IPS DF 4.7 (cell line): ENCODE measurements at regions not wholly inside any gene's neighbourhood (a gene's known extent, or its start where the extent isn't known, plus 50 kb on each side); places are given as distances from the start of the nearest gene placed in this dataset.
"Not testable (repeated sequence)": the region's sequence is repeated elsewhere in the genome, so short reads cannot be mapped to it uniquely, and the experiment has no call there.

Experiments
- DNase-seq: peaks from one replicate; pipeline ENCODE4 v3.0.0-alpha.2; 2013; ENCODE audit warnings: low spot score; ENCODE audit errors: extremely low read depth

DNA sequence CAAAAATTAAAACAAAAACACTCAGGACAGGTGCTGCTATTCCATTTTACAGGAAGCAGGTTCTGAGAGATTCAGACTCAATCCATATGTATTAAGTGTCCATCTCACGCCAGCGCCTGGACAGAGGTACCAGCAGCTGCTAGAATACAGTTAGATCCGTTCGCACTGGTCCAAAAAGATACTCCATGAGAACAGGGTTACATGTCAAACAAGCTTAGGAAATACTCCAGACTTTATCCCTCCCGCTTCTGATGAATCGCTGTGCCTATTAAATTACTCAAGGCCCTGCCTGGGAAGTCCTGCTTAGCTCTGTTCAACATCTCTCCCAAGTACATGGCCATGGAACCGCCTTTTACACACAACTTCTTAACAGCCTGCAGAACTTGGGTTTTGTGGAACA is 50.2 kb upstream of the SLC35C1 start:
- no peak for DNase-seq

DNA sequence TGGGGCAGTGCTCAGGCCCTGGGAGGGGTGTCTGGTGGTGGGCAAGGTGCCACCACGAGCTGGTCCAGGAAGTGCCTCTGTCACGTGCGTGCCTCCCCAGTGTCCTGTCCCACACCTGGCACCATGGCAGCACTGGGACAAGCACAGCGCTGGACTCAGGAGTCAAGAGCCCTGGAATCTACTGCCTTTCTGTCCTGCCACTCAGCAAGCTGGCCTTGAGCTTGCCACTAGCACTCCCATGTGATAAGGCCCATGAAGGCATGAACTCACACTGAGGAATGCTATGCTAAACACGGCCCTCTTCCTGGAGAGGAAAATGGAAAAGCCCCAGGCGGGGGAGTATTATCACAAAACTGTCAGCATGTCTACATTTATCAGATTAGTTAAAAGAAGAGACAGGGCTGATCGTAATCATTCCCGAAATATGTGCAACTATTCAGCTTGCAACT is 50.7 kb upstream of the SLC35C1 start:
- DNase-seq = no peak

DNA sequence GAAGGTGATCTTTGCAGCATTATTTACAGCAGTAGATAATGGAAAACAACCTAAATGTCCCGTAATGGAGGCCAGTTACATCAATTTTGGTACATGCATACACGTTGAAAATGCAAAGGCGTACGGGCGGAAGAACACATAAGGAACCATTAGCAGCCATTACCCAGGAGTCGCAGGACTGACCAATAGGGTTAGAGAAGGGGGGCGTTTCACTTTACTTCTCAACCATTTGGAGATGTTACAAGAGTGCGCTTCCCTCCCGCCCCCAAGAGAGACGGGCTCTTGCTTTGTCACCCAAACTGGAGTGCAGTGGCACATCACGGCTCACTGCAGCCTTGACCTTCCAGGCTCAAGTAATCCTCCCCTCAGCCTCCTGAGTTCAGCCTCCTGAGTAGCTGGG is 52.8 kb upstream of the SLC35C1 start:
- no peak for DNase-seq

DNA sequence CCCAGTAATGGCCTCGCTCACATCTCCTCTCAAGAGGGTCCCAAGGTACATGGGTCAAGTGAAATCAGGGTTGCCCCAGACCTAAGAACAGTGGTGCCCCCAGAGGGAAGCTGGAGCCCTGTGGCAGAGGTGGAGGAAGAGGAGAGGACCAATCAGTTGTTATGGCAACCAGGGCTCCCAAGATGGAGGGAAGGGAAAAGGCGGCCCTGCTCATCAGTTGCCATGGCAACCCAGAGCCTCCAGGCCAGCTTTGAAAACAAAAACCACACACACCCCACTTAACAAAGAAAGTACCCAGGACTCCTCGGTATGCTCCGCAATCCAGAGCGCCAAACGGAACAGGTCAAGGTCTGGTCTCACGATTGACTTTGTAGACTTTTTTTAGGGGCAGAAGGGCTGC is 53.5 kb upstream of the SLC35C1 start:
- DNase-seq = no peak

DNA sequence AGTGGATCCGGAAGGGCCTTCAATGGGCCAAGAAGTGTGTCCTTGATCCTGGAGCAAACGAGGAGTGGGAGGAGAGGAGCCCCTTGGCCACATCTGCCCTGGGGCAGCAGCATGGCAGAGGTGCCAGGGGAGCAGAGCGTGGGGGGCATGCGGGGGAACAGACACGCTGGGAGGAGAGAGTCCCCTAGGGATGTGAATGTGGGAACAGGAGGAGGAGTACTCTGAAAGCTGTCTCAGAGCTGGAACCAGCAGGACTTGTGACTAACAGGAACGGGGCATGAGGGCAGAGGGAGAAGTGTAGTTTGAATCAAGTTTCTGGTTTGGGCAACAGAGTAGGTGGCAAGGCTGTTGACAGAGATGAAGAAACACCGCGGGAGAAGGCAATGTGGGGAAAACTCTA is 54.5 kb upstream of the SLC35C1 start:
- no peak for DNase-seq

DNA sequence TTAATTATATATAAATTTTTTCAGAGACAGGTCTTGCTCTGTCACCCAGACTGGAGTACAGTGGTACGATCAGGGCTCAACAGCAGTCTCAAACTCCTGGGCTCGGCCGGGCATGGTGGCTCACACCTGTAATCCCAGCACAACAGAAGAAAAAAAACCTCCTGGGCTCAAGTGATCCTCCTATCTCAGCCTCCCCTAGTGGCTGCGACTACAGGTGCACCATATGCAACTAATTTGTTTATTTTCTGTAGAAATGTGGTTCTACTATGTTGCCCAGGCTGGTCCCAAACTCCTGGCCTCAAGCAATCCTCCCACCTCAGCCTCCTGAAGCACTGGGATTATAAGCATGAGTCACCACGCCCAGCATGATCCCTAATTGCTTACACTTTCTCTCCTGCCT is 56.1 kb upstream of the SLC35C1 start:
- no peak for DNase-seq

DNA sequence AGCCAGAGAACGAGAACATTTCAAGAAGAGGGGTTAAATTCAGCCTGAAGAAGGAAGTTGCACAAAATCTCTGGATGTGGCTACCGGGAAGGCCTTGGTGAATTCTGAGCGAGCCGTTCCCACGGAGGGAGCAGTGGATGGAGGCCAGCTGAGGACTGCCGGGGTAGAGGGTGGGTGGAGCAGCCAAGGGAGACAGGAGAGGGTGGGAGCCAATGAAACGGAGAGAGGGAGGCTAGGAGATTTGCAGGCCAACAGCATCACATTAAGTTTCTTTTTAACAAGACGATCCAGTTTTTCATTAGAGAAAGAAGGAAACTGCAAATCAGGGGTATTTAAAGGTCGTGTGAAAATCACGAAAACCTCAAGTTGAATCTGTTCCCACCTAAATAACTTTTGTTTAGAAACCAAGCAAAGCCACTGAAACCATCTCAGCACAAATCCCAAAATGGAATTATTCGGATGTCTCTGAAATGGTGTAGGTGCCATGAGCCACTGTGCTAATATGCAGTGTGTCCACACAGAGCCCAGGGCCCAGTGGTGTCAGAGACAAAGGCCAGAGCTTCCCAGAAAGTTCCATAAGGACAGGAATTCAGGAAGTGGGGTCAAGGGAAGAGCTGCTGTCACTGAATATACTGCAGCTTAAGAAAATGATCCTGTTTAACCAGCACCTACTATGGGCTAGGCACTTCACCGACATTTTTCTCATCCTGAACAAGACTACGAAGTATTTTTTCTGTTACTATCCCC is 59.7 kb upstream of the SLC35C1 start:
- DNase-seq = no peak

DNA sequence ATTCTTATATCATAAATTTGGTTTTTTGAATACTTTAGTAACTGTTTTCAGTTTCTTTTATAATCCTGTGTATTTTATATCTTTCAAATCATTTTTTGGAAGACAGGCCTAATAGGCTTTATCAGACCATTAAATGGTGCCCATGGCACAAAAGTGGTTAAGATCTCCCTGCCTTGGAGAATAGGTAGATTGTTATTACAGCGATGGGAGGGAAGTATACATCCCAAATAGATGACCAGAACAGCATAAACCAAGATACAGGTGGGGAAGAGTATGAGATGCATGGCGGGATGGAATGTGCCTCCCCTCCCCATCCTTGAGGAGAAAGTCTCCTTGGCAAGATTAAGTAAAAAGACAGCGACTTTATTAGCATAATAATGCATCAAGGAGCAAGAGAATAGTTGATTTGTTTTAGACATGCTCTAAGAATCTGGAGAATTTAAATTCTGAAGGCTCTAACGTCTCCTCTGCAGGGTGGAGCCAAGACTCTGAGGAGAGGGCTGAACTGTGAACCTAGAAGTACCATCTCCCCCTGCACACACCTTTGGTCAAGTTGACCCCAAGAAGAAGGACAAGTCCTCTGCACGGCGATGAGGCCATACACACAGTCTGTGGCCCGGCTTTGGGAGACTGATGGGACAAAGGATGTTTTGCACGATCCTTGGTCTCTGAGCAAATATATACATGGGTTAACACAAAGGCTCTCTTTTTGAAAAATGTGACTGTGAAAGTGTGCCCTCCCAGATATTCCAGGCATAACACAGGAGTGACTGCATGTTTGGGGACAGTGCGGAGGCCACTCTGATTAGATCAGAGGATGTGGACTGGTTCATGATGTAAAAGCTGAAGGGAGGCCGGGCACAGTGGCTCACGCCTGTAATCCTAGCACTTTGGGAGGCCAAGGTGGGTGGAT is 61.1 kb upstream of the SLC35C1 start:
- DNase-seq = no peak

DNA sequence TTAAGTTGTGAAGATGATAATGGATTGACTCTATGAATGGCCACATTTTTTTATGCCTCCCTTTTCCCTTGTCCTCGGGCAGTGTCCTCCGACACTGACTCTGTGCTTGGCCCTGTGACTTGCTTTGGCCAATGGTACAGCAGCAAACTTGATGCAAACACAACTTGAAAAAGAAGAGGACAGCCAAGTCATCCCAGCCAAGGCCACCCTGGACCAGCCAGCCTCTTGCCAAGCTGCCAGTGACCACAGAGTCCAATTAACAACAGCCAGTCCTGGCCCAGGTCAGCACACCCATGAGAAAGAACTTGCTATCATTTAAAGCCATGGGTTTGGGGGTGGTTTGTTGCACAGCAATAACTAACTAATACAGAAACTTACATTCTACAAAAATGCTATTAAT is 63.4 kb upstream of the SLC35C1 start:
- no peak for DNase-seq

DNA sequence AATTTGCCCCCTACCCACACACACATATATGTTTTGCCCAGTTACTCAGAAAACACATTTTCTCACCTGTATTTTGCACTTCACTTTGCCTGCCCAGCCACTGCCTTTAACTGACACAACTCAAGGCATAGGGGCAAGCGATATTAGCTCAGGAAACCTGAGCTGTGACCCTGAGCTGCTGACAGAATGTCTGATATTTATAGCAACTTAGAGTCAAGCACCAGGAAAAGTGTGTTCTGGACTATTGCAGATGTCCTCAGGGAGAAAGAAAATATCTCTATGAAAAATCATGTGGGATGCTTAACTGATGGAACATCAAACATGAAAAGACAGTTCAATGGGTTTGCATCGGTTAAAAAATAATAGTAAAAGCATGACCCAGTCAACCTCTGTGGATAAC is 63.9 kb upstream of the SLC35C1 start:
- DNase-seq = no peak

DNA sequence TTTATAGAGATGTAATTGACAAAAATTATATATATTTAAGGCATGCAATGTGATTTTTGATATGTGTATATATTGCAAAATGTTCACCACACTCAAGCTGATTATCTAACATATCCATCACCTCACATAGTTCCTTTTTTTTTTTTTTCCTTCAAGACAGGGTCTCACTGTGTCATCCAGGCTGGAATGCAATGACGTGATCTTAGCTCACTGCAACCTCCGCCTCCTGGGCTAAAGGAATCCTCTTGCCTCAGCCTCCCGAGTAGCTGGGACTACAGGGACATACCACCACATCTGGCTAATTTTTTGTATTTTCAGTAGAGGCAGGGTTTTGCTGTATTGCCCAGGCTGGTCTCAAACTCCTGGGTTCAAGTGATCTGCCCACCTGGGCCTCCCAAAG is 65.1 kb upstream of the SLC35C1 start:
- no peak for DNase-seq

DNA sequence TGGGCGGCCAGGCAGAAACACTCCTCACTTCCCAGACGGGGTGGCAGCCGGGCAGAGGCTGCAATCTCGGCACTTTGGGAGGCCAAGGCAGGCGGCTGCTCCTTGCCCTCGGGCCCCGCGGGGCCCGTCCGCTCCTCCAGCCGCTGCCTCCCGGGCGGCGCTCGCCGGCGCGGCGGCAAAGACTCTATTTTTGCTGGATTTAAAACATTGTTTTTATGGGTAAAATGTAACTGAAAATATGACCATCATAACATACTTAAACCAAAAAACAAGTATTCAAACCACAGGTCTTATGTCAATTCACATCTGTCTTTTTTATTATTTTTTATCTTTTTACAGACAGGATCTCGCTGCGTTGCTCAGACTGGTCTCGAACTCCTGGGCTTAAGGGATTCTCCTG is 65.9 kb upstream of the SLC35C1 start:
- not testable (repeated sequence) for DNase-seq

DNA sequence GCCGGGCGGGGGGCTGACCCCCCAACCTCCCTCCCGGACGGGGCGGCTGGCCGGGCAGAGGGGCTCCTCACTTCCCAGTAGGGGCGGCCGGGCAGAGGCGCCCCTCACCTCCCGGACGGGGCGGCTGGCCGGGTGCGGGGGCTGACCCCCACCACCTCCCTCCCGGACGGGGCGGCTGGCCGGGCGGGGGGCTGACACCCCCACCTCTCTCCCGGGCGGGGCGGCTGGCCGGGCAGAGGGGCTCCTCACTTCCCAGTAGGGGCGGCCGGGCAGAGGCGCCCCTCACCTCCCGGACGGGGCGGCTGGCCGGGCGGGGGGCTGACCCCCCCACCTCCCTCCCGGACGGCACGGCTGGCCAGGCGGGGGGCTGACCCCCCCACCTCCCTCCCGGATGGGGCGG is 66.8 kb upstream of the SLC35C1 start:
- not testable (repeated sequence) for DNase-seq

DNA sequence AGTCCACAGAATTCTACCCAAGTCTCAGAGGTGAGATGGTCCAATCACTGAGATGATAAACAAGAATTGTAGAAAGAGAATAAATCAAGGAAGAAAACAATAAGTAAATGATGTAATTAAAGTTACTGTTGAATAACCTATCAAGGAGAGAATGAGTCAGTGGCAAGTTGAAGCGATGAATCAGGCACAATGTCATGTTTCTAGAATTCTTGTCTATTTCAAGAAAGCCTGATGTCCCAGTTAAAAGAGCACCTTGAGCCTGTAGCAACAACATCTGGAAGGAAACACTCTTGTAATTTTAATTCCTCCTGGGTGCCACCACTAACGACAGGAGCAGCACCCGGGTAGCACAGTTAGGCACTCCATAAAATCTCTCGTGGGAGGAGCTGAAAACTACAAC is 67.9 kb upstream of the SLC35C1 start:
- no peak for DNase-seq

DNA sequence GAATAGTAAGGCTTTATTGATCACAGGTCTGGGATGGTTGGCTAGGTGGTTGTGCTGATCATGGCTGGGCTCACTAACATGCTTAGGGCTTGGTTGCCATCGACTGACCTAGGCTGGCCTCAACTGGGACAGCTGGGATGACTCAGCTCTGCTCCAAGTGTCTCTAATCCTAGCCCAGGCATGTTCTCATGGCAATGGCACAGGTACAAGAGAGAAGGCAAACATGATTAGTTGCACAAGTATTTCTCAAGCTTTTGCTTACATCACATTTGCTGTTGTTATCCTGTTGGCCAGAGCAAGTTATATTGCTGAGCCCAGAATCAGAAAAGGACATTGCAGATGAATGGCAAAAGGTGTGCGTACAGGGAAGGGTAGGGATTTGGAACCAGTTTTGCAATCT is 68.5 kb upstream of the SLC35C1 start:
- DNase-seq = no peak

DNA sequence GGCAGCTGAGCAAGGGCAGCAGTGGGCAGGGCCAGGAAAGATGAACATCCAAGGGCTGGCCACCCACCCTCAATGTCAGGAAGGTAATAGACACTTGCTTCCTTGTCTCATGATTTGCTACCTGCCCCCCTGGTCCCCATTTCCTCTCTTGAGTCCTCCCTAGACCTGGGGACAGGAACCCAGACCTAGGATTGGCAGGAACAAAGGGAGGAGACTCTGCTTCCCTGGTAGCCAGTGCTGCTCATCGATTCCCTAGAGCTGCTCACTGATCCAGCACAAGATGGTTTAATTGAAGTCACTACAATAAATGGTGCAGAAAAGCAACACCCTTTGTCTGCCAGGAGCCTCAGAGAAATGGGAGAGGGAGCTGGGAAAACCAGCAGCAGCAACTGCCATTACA is 67.8 kb upstream of the CHST1 start:
- no peak for DNase-seq

DNA sequence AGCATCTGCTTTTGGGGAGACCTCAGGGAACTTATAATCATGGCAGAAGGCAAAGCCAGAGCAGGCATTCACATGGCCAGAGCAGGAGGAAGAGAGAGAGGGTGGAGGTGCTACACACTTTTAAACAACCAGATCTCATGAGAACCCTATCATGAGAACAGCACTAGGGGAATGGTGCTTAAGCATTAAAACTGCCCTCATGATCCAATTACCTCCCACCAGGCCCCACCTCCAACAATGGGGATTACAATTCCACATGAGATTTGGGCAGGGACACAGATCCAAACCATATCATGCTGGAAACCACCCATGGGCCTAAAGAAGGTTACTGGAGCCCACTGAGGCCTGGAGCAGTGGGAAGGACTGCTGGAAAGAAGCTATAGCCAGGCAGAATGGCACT is 66.9 kb upstream of the CHST1 start:
- no peak for DNase-seq

DNA sequence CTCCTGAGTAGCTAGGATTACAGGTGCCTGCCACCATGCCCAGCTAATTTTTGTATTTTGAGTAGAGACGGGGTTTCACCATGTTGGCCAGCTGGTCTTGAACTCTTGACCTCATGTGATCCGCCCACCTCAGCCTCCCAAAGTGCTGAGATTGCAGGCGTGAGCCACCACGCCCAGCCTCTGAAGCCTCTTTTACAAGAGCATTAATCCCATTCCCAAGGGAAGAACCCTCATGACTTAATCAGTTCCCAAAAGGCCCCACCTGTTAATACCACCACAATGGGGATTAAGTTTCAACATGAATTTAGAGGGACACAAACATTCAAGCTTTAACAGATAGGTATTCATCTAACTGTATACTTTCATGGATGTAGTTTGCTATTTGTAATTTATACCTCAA is 65.7 kb upstream of the CHST1 start:
- not testable (repeated sequence) for DNase-seq

DNA sequence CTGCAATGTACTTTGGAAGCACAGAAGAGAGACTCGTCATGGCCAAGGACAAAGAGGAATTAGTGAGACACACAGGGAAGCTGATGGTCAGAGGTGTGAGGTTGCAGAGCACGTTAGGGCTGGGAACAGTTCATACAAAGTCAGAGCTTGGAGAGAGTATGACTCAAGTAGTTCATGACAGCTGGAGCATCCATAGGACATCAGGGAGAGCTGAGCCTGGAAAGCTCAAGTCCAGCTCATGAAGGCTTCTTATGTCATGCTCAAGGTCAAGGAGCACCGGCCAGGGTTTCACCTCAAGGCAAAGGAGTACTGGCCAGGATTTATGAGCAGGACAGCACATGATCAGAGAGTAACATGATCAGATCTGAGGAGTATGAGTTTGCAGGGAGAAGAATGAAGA is 64.6 kb upstream of the CHST1 start:
- DNase-seq = no peak

DNA sequence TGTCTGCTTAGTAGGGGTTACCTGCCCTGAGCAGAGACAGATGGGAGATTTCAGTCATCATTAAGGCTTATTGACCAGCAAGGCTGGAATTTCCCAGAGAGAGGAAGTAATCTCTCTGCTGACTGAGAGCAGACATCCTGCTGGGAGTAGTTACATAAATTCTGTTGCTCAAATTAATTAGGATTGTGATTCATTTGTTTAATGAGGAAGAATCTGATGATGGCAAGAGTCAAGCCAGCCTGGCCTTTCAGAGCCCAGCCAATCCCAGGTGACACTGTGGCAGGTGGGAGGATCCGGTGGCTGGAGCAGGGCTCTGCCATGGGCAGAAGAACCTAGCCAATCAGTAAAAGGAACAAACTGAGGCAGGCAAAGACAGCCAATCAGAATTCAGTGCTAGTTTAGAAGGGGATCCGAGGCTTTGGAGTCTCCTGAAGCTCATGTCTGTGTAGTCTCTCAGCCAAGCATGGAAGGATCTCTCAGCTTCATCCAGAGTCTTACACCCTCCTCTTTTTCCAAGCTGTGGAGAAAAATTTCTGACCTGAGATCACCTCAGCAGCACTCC is 61.2 kb upstream of the CHST1 start:
- no peak for DNase-seq

DNA sequence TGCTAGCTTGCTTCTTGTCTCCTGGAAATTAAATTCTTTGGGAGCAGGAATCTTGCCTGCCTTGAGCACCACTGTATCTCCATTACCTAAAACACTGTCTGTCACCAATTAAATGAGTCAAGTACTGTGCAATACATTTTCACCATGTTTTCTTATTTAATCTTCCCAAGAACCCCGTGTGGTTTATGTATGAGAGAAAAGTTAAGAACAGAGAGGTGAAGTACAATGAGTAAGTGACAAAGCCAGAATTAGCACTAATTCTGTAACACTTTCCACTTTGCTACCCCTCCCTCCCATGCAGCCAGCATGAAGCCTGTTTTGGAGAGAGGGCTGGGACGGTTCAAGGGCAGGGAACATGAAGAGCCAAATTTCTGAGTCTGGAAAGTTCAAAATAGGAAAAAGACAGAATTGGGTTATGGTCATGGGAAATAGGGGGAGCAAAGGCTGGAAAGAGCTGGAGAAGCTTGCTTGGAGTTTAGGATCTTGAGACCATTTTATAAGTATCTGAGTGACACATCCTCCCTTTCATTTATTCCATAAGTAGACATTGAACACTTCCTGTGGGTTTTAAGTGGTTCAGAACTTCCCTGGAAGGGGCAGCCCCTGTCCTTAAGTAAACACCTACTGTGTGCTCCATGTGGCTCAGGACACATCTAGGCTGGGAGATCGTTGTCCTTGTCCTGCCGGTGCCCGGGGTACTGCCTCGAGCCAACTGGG is 60.5 kb upstream of the CHST1 start:
- DNase-seq = no peak

DNA sequence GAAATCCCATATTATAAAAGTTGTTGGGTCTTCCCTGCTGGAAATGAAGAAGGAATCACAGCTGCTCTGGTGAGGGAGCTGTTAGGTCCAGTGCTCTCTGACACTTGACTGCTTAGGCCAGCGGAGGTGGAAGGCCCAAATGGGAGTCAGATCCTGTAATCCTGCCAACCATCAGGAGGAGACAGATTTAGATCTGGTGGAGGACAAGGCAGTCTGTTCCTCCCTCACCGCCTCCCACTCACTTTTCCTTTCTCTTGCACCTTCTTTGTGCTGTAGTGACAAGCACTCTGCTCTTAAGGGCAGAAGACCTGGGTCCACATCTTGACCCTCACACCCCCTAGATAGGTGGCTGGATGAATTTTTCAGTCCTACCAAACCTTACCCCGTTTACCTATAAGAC is 59.7 kb upstream of the CHST1 start:
- DNase-seq = no peak
